B cell (primary cell): ENCODE measurements at regions not wholly inside any gene's neighbourhood (a gene's known extent, or its start where the extent isn't known, plus 50 kb on each side); places are given as distances from the start of the nearest gene placed in this dataset.

Source experiments
- ATAC-seq: fragments of 200-7000 bp; cut with Tn5 transposase; one replicate; pipeline ENCODE4 v1.10.0; 2021; ENCODE audit warnings: low read depth, mild to moderate bottlenecking, moderate number of reproducible peaks, moderate library complexity
- CTCF ChIA-PET: fragments of 350-600 bp; sonication (Branson Sonifier 250); formaldehyde crosslinking; loops from one replicate; lab custom pipeline; 2021; ENCODE audit warnings: antibody characterized with exemption, inconsistent platforms; lab: Charles Lee
- POLR2A ChIA-PET: fragments of 350-600 bp; sonication (Branson Sonifier 250); formaldehyde crosslinking; loops from one replicate; lab custom pipeline; 2021; ENCODE audit warnings: antibody characterized with exemption; lab: Charles Lee
- DNase-seq: peaks from one replicate; pipeline ENCODE4 v3.0.0; 2013
- H2AFZ ChIP-seq: 2 replicates; pipeline ENCODE4 v1.6.1; 2012; ENCODE audit warnings: mild to moderate bottlenecking, low read depth, low read length; ENCODE audit not compliant: insufficient read depth, poor library complexity, severe bottlenecking
- H3K27ac ChIP-seq, 2 donors: 1 replicate in 1 of 2; 2 replicates in 1 of 2; pipeline ENCODE4 v1.5.1; 2012 to 2013; ENCODE audit warnings: low read length in 2 of 2, mild to moderate bottlenecking in 2 of 2, moderate library complexity in 1 of 2
- H3K27me3 ChIP-seq, 4 experiments: fragments of 200-600 bp in 1 of 4; sonication (generic) in 1 of 4; replicated peaks in 1 of 4; 1 replicate in 2 of 4; 2 replicates in 2 of 4; pipeline versions ENCODE4 v1.6.1 to v1.7.0; 2013 to 2016; ENCODE audit warnings: low read length in 3 of 4, mild to moderate bottlenecking in 2 of 4, mixed read lengths in 1 of 4, moderate library complexity in 1 of 4; ENCODE audit not compliant: insufficient read depth in 4 of 4, control insufficient read depth in 3 of 4; ENCODE audit errors: control extremely low read depth in 1 of 4
- H3K36me3 ChIP-seq, 2 experiments: replicated peaks in 1 of 2; 1 replicate in 1 of 2; 2 replicates in 1 of 2; pipeline versions ENCODE4 v1.6.1 to v1.7.1; 2013; ENCODE audit warnings: low read length in 1 of 2; ENCODE audit not compliant: insufficient read depth in 2 of 2, control insufficient read depth in 1 of 2; ENCODE audit errors: control extremely low read depth in 1 of 2, extremely low read depth in 1 of 2
- H3K4me1 ChIP-seq, 2 donors: fragments of 200-600 bp in 1 of 2; sonication (generic) in 1 of 2; 1 replicate in 1 of 2; 2 replicates in 1 of 2; pipeline versions ENCODE4 v1.5.1 to v1.6.1; 2013 to 2017; ENCODE audit warnings: low read length in 2 of 2; ENCODE audit not compliant: control insufficient read depth in 2 of 2, insufficient read depth in 2 of 2
- H3K4me2 ChIP-seq: replicated peaks from 2 replicates; pipeline ENCODE3; 2012; ENCODE audit warnings: mild to moderate bottlenecking, low read depth, low read length; ENCODE audit not compliant: poor library complexity, severe bottlenecking
- H3K4me3 ChIP-seq, 5 experiments: fragments of 200-600 bp in 1 of 5; sonication (generic) in 1 of 5; 1 replicate in 3 of 5; 2 replicates in 2 of 5; pipeline versions ENCODE4 v1.5.1 to v1.7.0; 2011 to 2016; ENCODE audit warnings: low read length in 4 of 5, mild to moderate bottlenecking in 4 of 5, low read depth in 2 of 5, control low read depth in 1 of 5, moderate library complexity in 1 of 5; ENCODE audit not compliant: insufficient read depth in 1 of 5; ENCODE audit errors: control extremely low read depth in 1 of 5, extremely low read depth in 1 of 5
- H3K79me2 ChIP-seq: fragments of 200-600 bp; sonication (generic); one replicate; pipeline ENCODE4 v1.6.0; 2016; ENCODE audit warnings: low read length; ENCODE audit not compliant: control insufficient read depth, insufficient read depth
- H3K9ac ChIP-seq: fragments of 200-600 bp; sonication (generic); 2 replicates; pipeline ENCODE4 v1.6.1; 2017; ENCODE audit warnings: mild to moderate bottlenecking, low read length, moderate library complexity
- H3K9me3 ChIP-seq, 3 donors: one replicate each; pipeline versions ENCODE4 v1.6.1 to v1.7.1; 2013; ENCODE audit warnings: low read length in 2 of 3; ENCODE audit not compliant: control insufficient read depth in 2 of 3, insufficient read depth in 1 of 3; ENCODE audit errors: control extremely low read depth in 1 of 3
- H4K20me1 ChIP-seq: 2 replicates; pipeline ENCODE4 v1.6.0; 2012; ENCODE audit warnings: mild to moderate bottlenecking, low read length; ENCODE audit not compliant: insufficient read depth, control insufficient read depth, poor library complexity, severe bottlenecking
- H3K27ac Mint-ChIP-seq: one replicate; pipeline ENCODE4 v1.8.0; 2021; ENCODE audit warnings: mixed read lengths
- H3K27me3 Mint-ChIP-seq: one replicate; pipeline ENCODE4 v1.8.0; 2021; ENCODE audit warnings: mixed read lengths
- H3K4me1 Mint-ChIP-seq: one replicate; pipeline ENCODE4 v1.8.0; 2021; ENCODE audit warnings: mixed read lengths
- H3K4me3 Mint-ChIP-seq: one replicate; pipeline ENCODE4 v1.8.0; 2021; ENCODE audit warnings: mixed read lengths
- H3K9me3 Mint-ChIP-seq: one replicate; pipeline ENCODE4 v1.8.0; 2022; ENCODE audit warnings: mixed read lengths; ENCODE audit not compliant: insufficient read depth
- CTCF ChIP-seq: fragments of 200-600 bp; IDR thresholded peaks from one replicate; pipeline ENCODE4 v1.8.0; 2022; ENCODE audit warnings: antibody characterized with exemption, mild to moderate bottlenecking
- EZH2 ChIP-seq: IDR thresholded peaks from 2 replicates; pipeline ENCODE4 v1.6.1; 2012; ENCODE audit warnings: borderline replicate concordance, low read depth, mild to moderate bottlenecking, moderate library complexity, low read length; ENCODE audit not compliant: insufficient read depth, poor library complexity, severe bottlenecking
- WGBS: methylation state at CpG from one replicate; pipeline ENCODE4 v1.1.5; 2013; ENCODE audit warnings: missing lambda C conversion rate; ENCODE audit not compliant: insufficient coverage; 5-methylcytosine and 5-hydroxymethylcytosine counted together
- intact Hi-C: fragments of 100-400 bp; cut with micrococcal nuclease; formaldehyde crosslinking; loops from one replicate; pipeline ENCODE4 v1.10.0; 2022

GRCh38 chr10:25661632-25662031 is 272.4 kb upstream of the MYO3A start:
- Histone ChIP-seq H3K79me2 (no peaks in the 10 kb centered on the region), H3K36me3 (no peaks in the 10 kb centered on the region), H3K4me1 (no peaks in the 10 kb centered on the region), H4K20me1 (no peaks in the 10 kb centered on the region), H3K27ac (no peak overlapping the region), H3K4me2 (no peak overlapping the region), H2AFZ (no peak overlapping the region), H3K27me3 (no peaks in the 10 kb centered on the region), H3K9ac (no peak overlapping the region), H3K4me3 (no peak overlapping the region), H3K9me3 (peaks cover 0 to 5% (median 1%) of the 10 kb centered on the region in 3 donors)
- intact Hi-C loops: no loop called here
- TF ChIP-seq CTCF (no peak), EZH2 (no peak)
- ATAC-seq (no peak), DNase-seq (no peak)
- CTCF ChIA-PET: no interaction called here
- Mint-ChIP-seq H3K4me3 (no peak overlapping the region), H3K4me1 (no peaks in the 10 kb centered on the region), H3K27me3 (peaks cover 14% of the 10 kb centered on the region), H3K27ac (no peak overlapping the region), H3K9me3 (peaks cover 3% of the 10 kb centered on the region)
- POLR2A ChIA-PET: no interaction called here
- 80% methylated on average over 3 of the region's 3 CpGs for WGBS

DNA sequence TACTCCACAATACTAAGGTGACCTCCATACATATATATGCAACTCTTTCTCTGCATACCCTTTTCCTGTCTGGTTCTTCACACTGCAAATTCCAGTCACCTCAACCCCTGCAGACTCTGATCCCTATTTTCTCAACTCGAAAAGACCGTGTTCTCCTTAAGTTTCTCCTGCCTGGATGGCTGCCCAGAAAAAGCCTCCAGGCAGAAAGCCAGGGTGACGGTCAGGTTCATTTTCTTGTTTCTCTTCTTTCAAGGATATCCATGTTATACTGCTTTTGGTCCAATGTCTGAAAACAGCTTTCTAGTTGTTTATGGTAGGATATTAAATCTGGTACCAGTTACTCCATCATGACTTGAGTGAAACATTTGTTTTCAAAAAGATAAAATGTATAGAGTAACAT is 267.8 kb upstream of the MYO3A start:
- TF ChIP-seq CTCF: no peak
- TF ChIP-seq EZH2: no peak
- ATAC-seq (no peak), DNase-seq (no peak)
- Histone ChIP-seq H3K27ac (no peak overlapping the region), H3K4me1 (no peaks in the 10 kb centered on the region), H3K79me2 (no peaks in the 10 kb centered on the region), H3K36me3 (no peaks in the 10 kb centered on the region), H3K9me3 (peaks cover 0 to 5% (median 1%) of the 10 kb centered on the region in 3 donors), H3K27me3 (peaks cover 0 to 3% (median 0%) of the 10 kb centered on the region in 4 experiments), H3K4me3 (no peak overlapping the region), H2AFZ (no peak overlapping the region), H3K9ac (no peak overlapping the region), H3K4me2 (no peak overlapping the region), H4K20me1 (no peaks in the 10 kb centered on the region)
- Mint-ChIP-seq H3K4me1 (no peaks in the 10 kb centered on the region), H3K4me3 (no peak overlapping the region), H3K9me3 (no peaks in the 10 kb centered on the region), H3K27me3 (peaks cover 12% of the 10 kb centered on the region), H3K27ac (no peak overlapping the region)
- intact Hi-C loops: no loop called here
- WGBS: 80% methylated on average over 3 of the region's 3 CpGs
- POLR2A ChIA-PET: no interaction called here
- CTCF ChIA-PET: no interaction called here
